ENCODE measurements at regions not wholly inside any gene's neighbourhood (a gene's known extent, or its start where the extent isn't known, plus 50 kb on each side); places are given as distances from the start of the nearest gene placed in this dataset.

GRCh38 chr6:106799031-106799894 is 169.9 kb downstream of the QRSL1 start:
- no peak for DNase-seq (ENCODE audit: low spot score)
- TF ChIP-seq CTCF (IDR thresholded peaks at IDR 0.05; ENCODE audit: borderline replicate concordance, control extremely low read depth, extremely low read depth, insufficient read depth, missing control alignments): no peak
- in situ Hi-C loops (cut with MboI; ENCODE audit: low sequenced_read_pairs, unreplicated experiment): no loop called here

- in situ Hi-C loops (cut with MboI; ENCODE audit: low sequenced_read_pairs, unreplicated experiment): no loop called here
- no peak for TF ChIP-seq CTCF (IDR thresholded peaks at IDR 0.05; ENCODE audit: borderline replicate concordance, control extremely low read depth, extremely low read depth, insufficient read depth, missing control alignments)
- no peak for DNase-seq (ENCODE audit: low spot score)
These were observed 167.8 kb downstream of the QRSL1 start for GRCh38 chr6:106797186-106797585.

GRCh38 chr6:106796781-106797180 is 167.4 kb downstream of the QRSL1 start:
- TF ChIP-seq CTCF (IDR thresholded peaks at IDR 0.05; ENCODE audit: borderline replicate concordance, control extremely low read depth, extremely low read depth, insufficient read depth, missing control alignments): no peak
- in situ Hi-C loops (cut with MboI; ENCODE audit: low sequenced_read_pairs, unreplicated experiment): no loop called here
- DNase-seq (ENCODE audit: low spot score): no peak

- no peak for TF ChIP-seq CTCF (IDR thresholded peaks at IDR 0.05; ENCODE audit: borderline replicate concordance, control extremely low read depth, extremely low read depth, insufficient read depth, missing control alignments)
- in situ Hi-C loops (cut with MboI; ENCODE audit: low sequenced_read_pairs, unreplicated experiment): no loop called here
- no peak for DNase-seq (ENCODE audit: low spot score)
These were observed 164.8 kb downstream of the QRSL1 start for GRCh38 chr6:106794129-106794528.

- DNase-seq (ENCODE audit: low spot score): no peak
- in situ Hi-C loops (cut with MboI; ENCODE audit: low sequenced_read_pairs, unreplicated experiment): no loop called here
- TF ChIP-seq CTCF (IDR thresholded peaks at IDR 0.05; ENCODE audit: borderline replicate concordance, control extremely low read depth, extremely low read depth, insufficient read depth, missing control alignments): no peak
These were observed 163.3 kb downstream of the QRSL1 start for GRCh38 chr6:106792536-106793236.

GRCh38 chr6:106790935-106791334 is 161.6 kb downstream of the QRSL1 start:
- in situ Hi-C loops (cut with MboI; ENCODE audit: low sequenced_read_pairs, unreplicated experiment): no loop called here
- no peak for DNase-seq (ENCODE audit: low spot score)
- TF ChIP-seq CTCF (IDR thresholded peaks at IDR 0.05; ENCODE audit: borderline replicate concordance, control extremely low read depth, extremely low read depth, insufficient read depth, missing control alignments): no peak
